ENCODE measurements at regions not wholly inside any gene's neighbourhood (a gene's known extent, or its start where the extent isn't known, plus 50 kb on each side); places are given as distances from the start of the nearest gene placed in this dataset.

DNA sequence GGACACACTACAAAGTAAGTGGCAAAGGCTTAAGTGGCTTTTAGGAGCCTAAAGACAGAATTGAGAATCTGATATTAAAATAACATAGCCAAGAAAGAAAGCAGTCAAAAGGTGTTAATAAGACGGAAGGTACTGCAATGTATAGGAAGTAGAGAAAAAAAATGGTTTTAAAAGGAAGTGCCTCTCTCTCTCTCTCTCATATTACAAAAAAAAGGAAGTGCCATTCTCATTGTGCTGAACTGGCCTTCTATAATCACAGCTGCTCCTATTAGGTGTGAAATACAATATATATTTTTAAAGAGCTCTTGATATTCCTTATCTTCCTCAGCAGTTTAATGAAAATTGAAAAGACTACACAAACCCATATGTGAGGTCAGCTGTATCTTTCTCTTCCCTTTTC lies 199.4 kb upstream of the NPVF start:
- Mint-ChIP-seq H3K36me3 (no peaks in the 10 kb centered on the region), H3K27ac (no peak overlapping the region), H3K27me3 (no peaks in the 10 kb centered on the region), H3K4me3 (no peak overlapping the region), H3K4me1 (peaks cover 11% of the 10 kb centered on the region), H3K9me3 (no peaks in the 10 kb centered on the region)

DNA sequence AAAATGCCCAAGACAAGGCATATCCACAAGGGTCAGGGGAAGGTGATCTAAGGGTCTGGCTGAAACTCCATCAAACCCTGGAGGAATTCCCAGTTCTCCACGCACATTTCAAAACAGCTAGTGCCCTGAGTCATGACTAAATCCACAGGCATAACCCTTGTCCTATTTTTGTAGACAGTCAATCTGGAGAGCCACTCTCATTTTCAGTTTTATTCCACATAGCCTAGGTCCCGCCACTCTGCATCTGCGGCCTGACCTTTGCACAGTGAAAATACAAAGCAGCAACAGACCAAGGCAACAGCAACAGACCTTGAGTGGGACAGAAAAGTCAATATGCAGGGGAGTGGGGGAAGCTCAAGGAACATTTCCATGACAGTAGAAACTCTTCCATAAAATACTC lies 201.4 kb upstream of the NPVF start:
- no peak overlapping the region for H3K27ac Mint-ChIP-seq
- H3K4me1 Mint-ChIP-seq: peaks cover 11% of the 10 kb centered on the region
- H3K27me3 Mint-ChIP-seq: no peaks in the 10 kb centered on the region
- H3K4me3 Mint-ChIP-seq: no peak overlapping the region
- no peaks in the 10 kb centered on the region for H3K9me3 Mint-ChIP-seq
- H3K36me3 Mint-ChIP-seq: no peaks in the 10 kb centered on the region

DNA sequence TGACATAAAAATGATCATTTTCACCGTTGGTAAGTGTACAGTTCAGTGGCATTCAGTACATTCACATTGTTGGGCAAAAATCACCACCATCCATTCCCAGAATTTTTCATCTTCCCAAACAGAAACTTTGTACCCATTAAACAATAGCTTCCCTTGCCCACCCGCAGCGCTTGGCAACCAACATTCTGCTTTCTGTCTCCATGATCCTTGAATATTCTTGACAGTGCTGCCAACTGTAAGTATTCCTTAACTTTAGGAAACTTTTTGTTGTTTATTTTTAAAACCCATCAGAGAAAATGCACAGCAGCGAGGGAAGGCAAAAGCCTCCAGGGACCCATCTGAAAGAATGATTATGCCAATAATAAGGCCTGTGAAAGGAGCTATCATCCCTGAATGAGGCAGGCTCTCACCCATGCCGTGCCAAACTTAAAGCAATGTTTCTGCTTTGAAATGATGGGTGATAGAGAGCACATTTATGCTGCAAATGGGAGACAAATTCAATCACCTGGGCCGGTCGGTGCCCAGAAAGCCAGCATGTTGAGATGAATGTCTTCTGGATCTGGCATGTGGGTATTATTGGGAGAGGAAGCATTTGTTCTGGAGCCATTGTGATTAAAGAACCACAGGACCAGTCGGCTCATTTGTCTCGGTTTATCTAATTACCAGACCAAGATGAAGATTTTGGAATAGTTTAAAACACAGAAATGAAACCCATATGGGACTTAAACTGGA lies 202.1 kb upstream of the NPVF start:
- Mint-ChIP-seq H3K36me3 (no peaks in the 10 kb centered on the region), H3K4me3 (no peak overlapping the region), H3K9me3 (no peaks in the 10 kb centered on the region), H3K27ac (no peak overlapping the region), H3K4me1 (peaks cover 11% of the 10 kb centered on the region), H3K27me3 (no peaks in the 10 kb centered on the region)

DNA sequence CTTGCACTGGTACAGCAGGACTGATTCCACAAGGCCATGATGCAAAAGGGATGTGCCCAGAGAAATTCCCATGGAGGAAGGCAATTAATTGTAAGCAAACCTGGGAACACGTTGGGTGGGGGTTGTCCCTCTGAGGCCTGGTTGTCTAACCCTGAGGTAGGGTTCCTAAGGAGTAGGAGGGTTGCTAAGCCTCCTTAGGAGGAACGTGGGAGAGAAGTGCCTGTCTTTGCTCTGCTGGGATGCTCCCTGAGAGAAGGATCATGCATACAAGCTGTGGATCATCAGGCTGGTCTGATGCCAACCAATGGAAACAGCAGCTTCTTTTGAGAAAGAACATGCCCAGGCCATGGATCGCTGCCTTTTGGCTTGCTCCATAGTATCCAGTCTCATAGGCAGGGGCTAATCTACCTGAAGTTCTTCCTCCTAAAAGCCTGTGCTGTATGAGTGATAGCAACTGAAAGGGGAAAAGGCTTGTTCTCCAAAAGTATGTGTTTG lies 203.7 kb upstream of the NPVF start:
- peaks cover 3% of the 10 kb centered on the region for H3K27me3 Mint-ChIP-seq
- no peak overlapping the region for H3K4me3 Mint-ChIP-seq
- H3K36me3 Mint-ChIP-seq: no peaks in the 10 kb centered on the region
- H3K9me3 Mint-ChIP-seq: no peaks in the 10 kb centered on the region
- H3K4me1 Mint-ChIP-seq: peaks cover 11% of the 10 kb centered on the region
- no peak overlapping the region for H3K27ac Mint-ChIP-seq

DNA sequence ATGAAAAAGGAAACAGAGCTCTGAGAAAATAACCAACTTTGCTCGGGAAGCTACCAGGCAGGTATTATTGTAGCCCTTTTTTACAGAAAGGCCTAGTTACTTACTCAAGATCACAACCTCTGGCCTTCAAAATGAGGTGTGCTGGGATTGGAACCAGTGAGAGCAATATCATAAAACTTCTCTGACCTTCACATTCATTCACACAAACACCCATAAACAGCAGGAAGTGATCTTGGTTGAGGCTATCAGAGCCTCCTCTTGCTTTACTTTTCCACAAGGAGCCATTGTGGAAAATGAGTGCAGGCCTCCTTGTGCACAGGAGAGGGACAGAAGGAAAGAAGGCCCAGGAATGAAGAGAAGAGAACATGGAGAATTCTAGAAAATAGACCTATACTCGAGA lies 204.5 kb upstream of the NPVF start:
- Mint-ChIP-seq H3K27me3 (peaks cover 3% of the 10 kb centered on the region), H3K4me3 (no peak overlapping the region), H3K27ac (no peak overlapping the region), H3K9me3 (no peaks in the 10 kb centered on the region), H3K36me3 (no peaks in the 10 kb centered on the region), H3K4me1 (peaks cover 7% of the 10 kb centered on the region)

DNA sequence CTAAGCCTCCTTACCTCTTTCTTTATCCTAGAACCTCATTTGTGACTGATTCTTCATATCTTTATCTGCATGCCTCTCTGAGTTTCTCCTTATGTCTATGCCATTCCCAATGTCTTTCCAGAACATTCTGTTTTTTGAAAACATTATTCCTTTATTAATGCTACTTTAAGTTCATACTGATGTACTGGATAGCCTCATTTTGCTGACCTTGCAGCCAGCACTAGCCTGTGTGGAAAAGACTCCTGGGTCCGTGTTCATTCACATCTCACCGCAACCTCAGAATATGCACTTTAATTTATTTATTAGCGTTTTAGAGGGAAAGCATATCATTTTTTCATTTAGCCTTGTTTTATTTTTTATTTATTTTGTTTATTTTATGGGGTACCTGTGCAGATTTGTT lies 208.1 kb upstream of the NPVF start:
- peaks cover 9% of the 10 kb centered on the region for H3K36me3 Mint-ChIP-seq
- peaks cover 17% of the 10 kb centered on the region for H3K27me3 Mint-ChIP-seq
- H3K27ac Mint-ChIP-seq: no peak overlapping the region
- peaks cover 23% of the 10 kb centered on the region for H3K9me3 Mint-ChIP-seq
- H3K4me3 Mint-ChIP-seq: no peak overlapping the region
- no peaks in the 10 kb centered on the region for H3K4me1 Mint-ChIP-seq

DNA sequence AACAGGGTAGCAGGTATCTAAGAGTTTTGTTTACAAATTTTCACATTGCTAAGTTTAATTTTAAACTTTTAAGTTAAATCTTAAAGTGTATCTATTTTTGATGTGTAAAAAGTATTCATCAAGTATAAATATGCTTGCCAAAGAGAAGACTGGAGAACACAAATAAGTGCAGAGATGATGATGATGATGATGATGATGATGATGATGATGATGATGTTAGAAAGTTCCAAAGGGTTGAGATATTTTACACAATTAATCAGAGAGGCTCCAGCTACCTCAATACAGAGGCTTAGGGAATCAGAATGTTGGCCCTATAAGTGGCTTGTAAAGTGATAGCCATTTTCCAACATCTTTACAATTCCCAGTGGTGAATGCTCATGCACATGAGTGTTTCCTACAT lies 209.0 kb upstream of the NPVF start:
- Mint-ChIP-seq H3K4me3 (no peak overlapping the region), H3K27ac (no peak overlapping the region), H3K36me3 (peaks cover 12% of the 10 kb centered on the region), H3K4me1 (no peaks in the 10 kb centered on the region), H3K27me3 (peaks cover 18% of the 10 kb centered on the region), H3K9me3 (peaks cover 28% of the 10 kb centered on the region)

DNA sequence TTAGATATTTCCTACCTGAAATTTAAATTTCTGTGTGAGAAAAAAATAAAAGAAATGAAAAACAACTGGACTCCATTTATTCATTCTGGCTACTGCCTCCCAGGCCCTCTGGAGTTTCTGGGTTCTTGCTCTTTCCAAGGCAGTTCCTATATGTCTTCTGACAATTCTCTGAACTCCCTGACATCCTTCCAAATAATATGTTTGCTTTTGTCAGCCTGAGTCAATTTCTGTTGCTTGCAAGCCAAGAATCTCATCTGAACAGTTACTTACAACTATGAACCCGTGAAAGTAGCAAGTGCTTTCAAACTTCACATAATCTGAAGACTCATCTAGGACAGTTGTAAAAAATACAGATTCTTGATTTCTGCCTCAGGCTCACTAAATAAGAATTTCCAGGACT lies 216.7 kb upstream of the NPVF start:
- Mint-ChIP-seq H3K36me3 (peaks cover 20% of the 10 kb centered on the region), H3K4me3 (no peak overlapping the region), H3K27me3 (peaks cover 18% of the 10 kb centered on the region), H3K9me3 (peaks cover 41% of the 10 kb centered on the region), H3K27ac (no peak overlapping the region), H3K4me1 (no peaks in the 10 kb centered on the region)

DNA sequence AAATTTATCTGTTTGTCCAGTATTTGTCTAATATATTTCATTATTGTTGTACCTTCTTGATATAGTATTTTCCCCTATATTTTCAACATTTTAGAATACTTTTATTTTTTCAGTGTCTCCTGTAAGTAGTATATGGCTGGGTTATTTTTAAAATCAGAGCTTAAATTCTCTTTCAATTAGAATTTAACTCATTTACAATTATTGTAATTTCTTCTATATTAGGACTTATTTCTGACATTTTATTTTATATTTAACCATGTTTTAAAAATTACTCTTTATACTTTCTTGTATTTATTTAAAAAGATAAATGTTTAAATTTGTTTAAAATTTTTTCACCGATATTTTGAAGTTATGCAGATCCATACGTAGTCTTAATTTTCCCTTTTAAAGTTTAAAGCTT lies 220.0 kb upstream of the NPVF start:
- Mint-ChIP-seq H3K27ac (no peak overlapping the region), H3K36me3 (peaks cover 4% of the 10 kb centered on the region), H3K4me1 (no peaks in the 10 kb centered on the region), H3K4me3 (no peak overlapping the region), H3K9me3 (peaks cover 13% of the 10 kb centered on the region), H3K27me3 (peaks cover 4% of the 10 kb centered on the region)

DNA sequence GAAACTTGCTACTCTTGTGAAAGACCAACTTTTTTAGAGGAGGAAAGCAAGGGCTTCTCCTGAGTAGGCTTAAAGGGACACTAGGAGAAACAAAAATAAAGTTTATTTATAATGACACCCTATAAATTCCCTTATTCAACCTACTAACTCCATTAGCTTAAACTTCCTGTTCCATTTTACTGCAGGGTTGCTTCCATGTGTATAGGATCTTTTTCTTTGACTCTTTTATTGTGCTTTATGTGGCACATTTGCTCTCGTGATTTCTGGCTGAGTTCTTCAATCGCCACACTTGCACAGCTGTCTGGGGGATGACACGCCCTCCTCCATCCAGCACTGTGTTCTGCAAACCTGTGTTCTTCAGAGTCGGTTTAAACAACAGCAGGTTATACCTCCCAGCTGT lies 225.7 kb upstream of the NPVF start:
- H3K4me3 Mint-ChIP-seq: no peak overlapping the region
- no peaks in the 10 kb centered on the region for H3K36me3 Mint-ChIP-seq
- H3K9me3 Mint-ChIP-seq: no peaks in the 10 kb centered on the region
- no peak overlapping the region for H3K27ac Mint-ChIP-seq
- H3K27me3 Mint-ChIP-seq: peaks cover 2% of the 10 kb centered on the region
- no peaks in the 10 kb centered on the region for H3K4me1 Mint-ChIP-seq

DNA sequence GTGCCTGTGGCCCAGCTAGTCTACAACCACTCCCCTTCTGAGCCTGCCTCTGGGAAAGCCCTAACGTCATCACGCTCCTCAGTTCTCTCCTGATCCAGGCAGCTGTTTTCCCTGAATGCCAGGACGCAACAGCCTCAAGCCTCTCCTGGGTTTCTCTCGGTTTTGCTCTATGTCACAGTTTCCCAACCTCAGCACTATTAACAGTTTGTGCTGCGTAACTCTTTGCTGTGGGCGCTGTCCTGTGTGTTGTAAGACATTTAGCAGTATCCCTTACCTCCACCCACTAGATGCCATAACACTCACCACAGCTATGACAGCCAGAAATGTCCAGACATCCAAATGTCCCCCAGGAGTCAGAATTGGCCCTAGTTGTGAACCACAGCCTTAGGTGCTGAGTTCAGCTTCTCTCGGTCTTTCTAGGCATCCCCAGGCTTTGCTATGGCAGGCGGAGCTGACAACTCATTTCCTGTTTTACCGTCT lies 226.3 kb upstream of the NPVF start:
- no peak overlapping the region for H3K4me3 Mint-ChIP-seq
- H3K4me1 Mint-ChIP-seq: no peaks in the 10 kb centered on the region
- peaks cover 1% of the 10 kb centered on the region for H3K27me3 Mint-ChIP-seq
- no peaks in the 10 kb centered on the region for H3K36me3 Mint-ChIP-seq
- H3K27ac Mint-ChIP-seq: no peak overlapping the region
- no peaks in the 10 kb centered on the region for H3K9me3 Mint-ChIP-seq

DNA sequence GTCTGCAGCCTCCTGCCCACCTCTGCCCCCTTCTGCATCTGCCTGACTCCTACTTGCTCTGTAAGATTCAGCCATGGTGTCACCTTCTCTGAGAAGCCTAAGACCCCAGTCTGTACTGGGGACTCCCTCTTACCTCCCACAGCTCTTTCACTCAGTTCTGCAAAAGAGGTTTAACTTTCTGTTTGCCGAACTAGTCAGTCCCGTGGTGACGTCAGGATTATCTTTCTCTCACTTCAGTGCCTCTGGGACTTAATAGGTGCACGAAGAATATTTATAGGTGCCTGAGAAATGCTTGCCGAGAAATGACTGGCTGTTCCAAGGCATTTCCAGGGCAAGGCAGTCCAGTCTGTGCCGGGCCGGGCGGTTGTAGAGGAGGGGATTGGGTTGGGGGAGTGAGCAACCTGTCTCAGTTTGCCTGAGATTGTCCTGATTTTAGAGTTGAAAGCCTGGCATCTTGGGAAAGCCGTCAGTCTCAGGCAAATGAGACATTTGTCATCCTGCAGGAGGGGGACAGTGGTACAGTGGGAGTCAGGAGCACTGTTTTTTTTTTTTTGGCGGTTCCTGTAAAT lies 227.5 kb upstream of the NPVF start:
- H3K4me3 Mint-ChIP-seq: no peak overlapping the region

DNA sequence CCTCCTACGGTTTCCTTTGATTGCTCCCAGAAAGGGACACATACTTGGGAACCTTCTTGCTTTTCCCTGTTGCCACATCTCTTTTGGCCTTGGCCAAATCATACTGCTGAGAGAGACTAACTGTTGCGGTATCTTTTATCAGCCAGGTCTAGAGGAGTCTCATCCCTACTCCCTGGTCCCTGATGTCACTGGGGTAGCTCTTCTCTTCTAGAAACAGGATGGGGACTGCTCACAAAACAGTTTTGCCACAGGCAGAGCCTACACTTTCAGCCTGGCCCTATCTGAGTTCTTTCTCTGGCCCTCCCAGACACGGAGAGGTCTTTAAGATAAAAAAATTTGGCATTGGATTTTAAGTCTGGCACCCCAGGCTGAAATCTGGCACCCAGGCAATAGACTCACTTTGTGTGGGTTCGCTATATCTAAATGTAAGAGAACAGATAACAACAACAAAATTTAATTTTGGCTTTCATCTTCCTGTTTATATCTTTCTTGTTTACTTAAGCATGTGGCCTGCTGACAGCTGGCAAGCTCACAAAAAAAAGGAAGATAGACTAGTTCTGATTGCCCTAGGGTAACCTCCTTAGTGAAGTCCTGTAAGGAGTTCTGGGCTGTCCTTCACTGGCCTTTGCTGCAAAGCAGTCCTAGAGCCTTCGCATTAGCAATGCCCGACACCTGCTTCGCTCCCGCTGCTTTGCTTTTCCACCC lies 228.3 kb upstream of the NPVF start:
- Mint-ChIP-seq H3K4me1 (no peaks in the 10 kb centered on the region), H3K27me3 (peaks cover 1% of the 10 kb centered on the region), H3K4me3 (no peak overlapping the region), H3K36me3 (no peaks in the 10 kb centered on the region), H3K27ac (no peak overlapping the region), H3K9me3 (no peaks in the 10 kb centered on the region)

More for the DNA sequence above, 227.5 kb upstream of the NPVF start:
- H3K4me1 Mint-ChIP-seq: no peaks in the 10 kb centered on the region
- no peak overlapping the region for H3K27ac Mint-ChIP-seq
- no peaks in the 10 kb centered on the region for H3K9me3 Mint-ChIP-seq
- no peaks in the 10 kb centered on the region for H3K36me3 Mint-ChIP-seq
- peaks cover 1% of the 10 kb centered on the region for H3K27me3 Mint-ChIP-seq

DNA sequence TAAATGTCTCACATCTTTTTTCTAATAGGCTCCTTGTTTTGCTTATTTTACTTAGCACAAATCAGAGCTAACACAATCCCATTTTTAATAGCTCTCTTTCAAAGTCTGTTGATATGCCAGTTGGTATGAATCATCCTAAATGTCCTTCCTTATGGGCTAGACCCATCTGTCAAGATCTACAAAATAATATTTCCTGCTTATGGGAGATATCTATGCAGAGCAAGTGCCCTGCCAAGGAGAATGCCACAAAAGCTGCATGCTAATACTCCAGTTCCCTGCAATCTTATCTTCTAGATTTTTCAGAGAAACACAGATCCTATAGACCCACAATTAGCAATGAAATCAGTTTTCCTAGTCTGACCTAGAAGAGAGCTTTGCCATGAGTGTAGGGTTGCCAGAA lies 230.8 kb upstream of the NPVF start:
- Mint-ChIP-seq H3K9me3 (no peaks in the 10 kb centered on the region), H3K36me3 (no peaks in the 10 kb centered on the region), H3K4me1 (no peaks in the 10 kb centered on the region), H3K27ac (no peak overlapping the region), H3K27me3 (peaks cover 1% of the 10 kb centered on the region), H3K4me3 (no peak overlapping the region)

DNA sequence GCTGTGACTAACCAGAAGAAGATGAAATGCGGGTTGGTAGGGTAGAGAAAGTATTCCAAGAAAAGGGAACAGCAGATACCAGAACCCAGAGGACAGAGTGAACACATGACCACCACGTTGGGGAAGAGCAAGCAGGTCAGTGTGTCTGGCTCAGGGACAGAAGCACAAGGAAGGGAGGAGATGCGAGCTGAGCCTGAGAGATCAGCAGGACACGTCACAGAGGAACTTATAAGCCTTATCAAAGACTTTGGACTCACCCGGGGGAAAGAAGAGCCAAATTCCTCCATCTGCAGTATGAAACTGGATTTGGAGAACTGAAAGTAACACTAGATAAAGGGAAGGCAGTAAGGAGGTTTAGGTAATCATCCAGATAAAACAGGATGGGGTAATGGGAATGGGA lies 232.1 kb upstream of the NPVF start:
- Mint-ChIP-seq H3K27me3 (peaks cover 3% of the 10 kb centered on the region), H3K36me3 (no peaks in the 10 kb centered on the region), H3K27ac (no peak overlapping the region), H3K4me3 (no peak overlapping the region), H3K4me1 (no peaks in the 10 kb centered on the region), H3K9me3 (no peaks in the 10 kb centered on the region)

DNA sequence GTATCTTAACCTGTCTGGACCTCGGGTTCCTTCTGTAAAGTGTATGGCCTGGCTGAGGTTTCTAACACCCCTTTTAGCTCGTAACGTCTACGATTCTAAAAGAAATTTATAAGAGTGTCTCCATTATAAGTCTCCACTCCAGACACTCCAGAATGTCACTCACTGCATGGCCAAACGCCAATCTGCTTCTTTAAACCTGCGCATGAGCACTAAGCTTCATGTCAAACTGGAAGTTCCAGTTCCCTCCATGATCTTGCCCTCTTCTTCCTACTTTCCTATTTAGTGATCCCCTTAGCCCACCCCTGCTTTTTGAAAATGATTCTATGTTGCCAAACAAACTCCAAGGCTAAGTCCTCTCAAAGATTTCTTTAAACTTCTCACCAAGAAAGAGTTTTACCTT lies 241.4 kb upstream of the NPVF start:
- Mint-ChIP-seq H3K4me1 (no peaks in the 10 kb centered on the region), H3K9me3 (no peaks in the 10 kb centered on the region), H3K27me3 (peaks cover 2% of the 10 kb centered on the region), H3K4me3 (no peak overlapping the region), H3K27ac (no peak overlapping the region), H3K36me3 (no peaks in the 10 kb centered on the region)

Data from activated naive CD4-positive, alpha-beta T cell treated with anti-CD3 and anti-CD28 coated beads, Interleukin-2, amount 50 U/mL, for 24 hours (primary cell).